DMS 273 treated with DMSO at 0.1 percent for 48 hours (cell line): ENCODE measurements at regions not wholly inside any gene's neighbourhood (a gene's known extent, or its start where the extent isn't known, plus 50 kb on each side); places are given as distances from the start of the nearest gene placed in this dataset.
"Not testable (repeated sequence)": the region's sequence is repeated elsewhere in the genome, so short reads cannot be mapped to it uniquely, and the experiment has no call there.

Experiments used
- DNase-seq: peaks from one replicate; lab custom pipeline; 2025; lab: John Stamatoyannopoulos, UW

- no peak for DNase-seq
Observed at GRCh38 chr6:1230689-1231605, 81.0 kb upstream of the FOXQ1 start.

- DNase-seq: no peak
Observed at GRCh38 chr6:1230281-1230680, 81.6 kb upstream of the FOXQ1 start.

GRCh38 chr6:1229808-1230207 lies 82.1 kb upstream of the FOXQ1 start:
- no peak for DNase-seq

- no peak for DNase-seq
Observed at GRCh38 chr6:1229301-1229700, 82.6 kb upstream of the FOXQ1 start.

- no peak for DNase-seq
Observed at GRCh38 chr6:1228754-1229191, 83.1 kb upstream of the FOXQ1 start.

- DNase-seq: no peak
Observed at GRCh38 chr6:1227935-1228753, 83.8 kb upstream of the FOXQ1 start.

- no peak for DNase-seq
Observed at GRCh38 chr6:1227600-1227934, 84.3 kb upstream of the FOXQ1 start.

- no peak for DNase-seq
Observed at GRCh38 chr6:1226277-1227099, 85.4 kb upstream of the FOXQ1 start.

GRCh38 chr6:1224514-1224913 lies 87.4 kb upstream of the FOXQ1 start:
- DNase-seq: no peak

GRCh38 chr6:1222728-1223595 lies 88.9 kb upstream of the FOXQ1 start:
- no peak for DNase-seq

GRCh38 chr6:1217396-1217795 lies 94.5 kb upstream of the FOXQ1 start:
- DNase-seq: no peak

GRCh38 chr6:1216488-1216974 lies 95.4 kb upstream of the FOXQ1 start:
- DNase-seq: no peak

GRCh38 chr6:1215884-1216487 lies 95.9 kb upstream of the FOXQ1 start:
- DNase-seq: no peak

GRCh38 chr6:1215023-1215422 lies 96.9 kb upstream of the FOXQ1 start:
- no peak for DNase-seq

GRCh38 chr6:1212919-1213318 lies 99.0 kb upstream of the FOXQ1 start:
- DNase-seq: no peak

- not testable (repeated sequence) for DNase-seq
Observed at GRCh38 chr6:1212138-1212537, 99.8 kb upstream of the FOXQ1 start.

GRCh38 chr6:1210631-1211030 lies 101.3 kb upstream of the FOXQ1 start:
- not testable (repeated sequence) for DNase-seq

- no peak for DNase-seq
Observed at GRCh38 chr6:1208876-1209275, 103.0 kb upstream of the FOXQ1 start.

- no peak for DNase-seq
Observed at GRCh38 chr6:1203546-1203945, 108.4 kb upstream of the FOXQ1 start.

- DNase-seq: no peak
Observed at GRCh38 chr6:1202201-1202600, 109.7 kb upstream of the FOXQ1 start.
